ES-I3 (cell line): ENCODE measurements at regions not wholly inside any gene's neighbourhood (a gene's known extent, or its start where the extent isn't known, plus 50 kb on each side); places are given as distances from the start of the nearest gene placed in this dataset.
"Not testable (repeated sequence)": the region's sequence is repeated elsewhere in the genome, so short reads cannot be mapped to it uniquely, and the experiment has no call there.

ENCODE experiments used
- H3K36me3 ChIP-seq: 2 replicates; pipeline ENCODE4 v1.6.1; 2013; ENCODE audit warnings: mild to moderate bottlenecking, low read length, control low read depth, moderate library complexity; ENCODE audit not compliant: insufficient read depth
- H3K4me1 ChIP-seq: 2 replicates; pipeline ENCODE4 v1.6.1; 2013; ENCODE audit warnings: mild to moderate bottlenecking, control low read depth, low read length; ENCODE audit not compliant: insufficient read depth
- H3K9ac ChIP-seq: 2 replicates; pipeline ENCODE4 v1.6.1; 2013; ENCODE audit warnings: low read depth, mild to moderate bottlenecking, low read length, moderate library complexity
- H3K9me3 ChIP-seq: 2 replicates; pipeline ENCODE4 v1.6.1; 2013; ENCODE audit warnings: mild to moderate bottlenecking, low read length, moderate library complexity; ENCODE audit not compliant: control insufficient read depth, insufficient read depth

DNA sequence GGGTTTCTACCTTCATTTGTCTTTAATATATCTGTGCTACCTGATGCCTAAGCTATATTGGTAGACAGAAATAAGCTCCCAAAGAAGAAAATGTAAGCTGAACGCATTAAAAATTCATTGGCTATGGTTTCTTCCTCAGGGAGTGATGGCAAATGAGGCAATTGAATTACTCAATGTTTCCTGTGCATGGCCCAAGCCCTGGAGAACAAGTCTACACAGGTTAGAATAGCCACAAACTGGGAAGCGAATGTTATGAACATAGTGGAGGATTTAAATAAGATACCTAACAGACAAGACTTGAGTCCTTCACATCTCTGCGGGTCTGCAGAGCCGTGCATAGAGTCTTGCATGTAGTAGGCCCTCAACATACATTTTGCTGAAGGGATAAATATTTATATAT lies 350.3 kb downstream of the RWDD3 start:
- H3K36me3 ChIP-seq = no peaks in the 10 kb centered on the region
- H3K9ac ChIP-seq = no peak overlapping the region
- peaks cover 17% of the 10 kb centered on the region; the same call in 1 of the 2 replicates for H3K4me1 ChIP-seq
- no peaks in the 10 kb centered on the region for H3K9me3 ChIP-seq

- Histone ChIP-seq H3K9ac (no peak overlapping the region), H3K4me1 (no peaks in the 10 kb centered on the region), H3K36me3 (no peaks in the 10 kb centered on the region), H3K9me3 (no peaks in the 10 kb centered on the region)
These were observed 370.8 kb downstream of the RWDD3 start for GRCh38 chr1:95604771-95605170.

DNA sequence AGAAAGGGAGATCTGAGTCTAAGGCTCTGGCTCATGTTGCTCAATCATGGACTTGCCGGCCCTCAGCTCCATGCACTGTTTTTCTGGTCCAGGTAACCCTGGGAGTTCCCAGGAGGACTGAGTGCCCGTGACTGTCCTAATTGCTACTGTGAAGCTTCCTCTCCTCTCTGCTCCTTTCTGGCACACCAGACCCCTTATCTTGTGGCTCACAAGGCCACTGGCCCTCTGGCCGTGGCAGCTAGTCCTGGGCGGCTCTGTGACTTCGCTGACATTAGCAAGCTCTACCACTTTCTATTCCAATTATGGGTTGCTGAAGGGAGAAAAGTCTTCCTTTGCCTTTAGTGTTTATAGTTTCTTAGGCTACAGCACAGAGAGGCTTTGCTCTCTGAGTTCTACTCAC lies 380.2 kb downstream of the RWDD3 start:
- Histone ChIP-seq H3K9ac (no peak overlapping the region), H3K9me3 (no peaks in the 10 kb centered on the region), H3K4me1 (no peaks in the 10 kb centered on the region), H3K36me3 (no peaks in the 10 kb centered on the region)

- no peak overlapping the region for H3K9ac ChIP-seq
- no peaks in the 10 kb centered on the region for H3K9me3 ChIP-seq
- no peaks in the 10 kb centered on the region for H3K36me3 ChIP-seq
- H3K4me1 ChIP-seq = no peaks in the 10 kb centered on the region
These were observed 381.4 kb downstream of the RWDD3 start for GRCh38 chr1:95615421-95615820.

GRCh38 chr1:95620076-95620475 lies 386.1 kb downstream of the RWDD3 start:
- no peaks in the 10 kb centered on the region for H3K4me1 ChIP-seq
- no peaks in the 10 kb centered on the region for H3K36me3 ChIP-seq
- no peak overlapping the region for H3K9ac ChIP-seq
- no peaks in the 10 kb centered on the region for H3K9me3 ChIP-seq

GRCh38 chr1:95622609-95623008 lies 388.6 kb downstream of the RWDD3 start:
- no peaks in the 10 kb centered on the region for H3K9me3 ChIP-seq
- H3K9ac ChIP-seq = no peak overlapping the region
- H3K36me3 ChIP-seq = no peaks in the 10 kb centered on the region
- no peaks in the 10 kb centered on the region for H3K4me1 ChIP-seq

DNA sequence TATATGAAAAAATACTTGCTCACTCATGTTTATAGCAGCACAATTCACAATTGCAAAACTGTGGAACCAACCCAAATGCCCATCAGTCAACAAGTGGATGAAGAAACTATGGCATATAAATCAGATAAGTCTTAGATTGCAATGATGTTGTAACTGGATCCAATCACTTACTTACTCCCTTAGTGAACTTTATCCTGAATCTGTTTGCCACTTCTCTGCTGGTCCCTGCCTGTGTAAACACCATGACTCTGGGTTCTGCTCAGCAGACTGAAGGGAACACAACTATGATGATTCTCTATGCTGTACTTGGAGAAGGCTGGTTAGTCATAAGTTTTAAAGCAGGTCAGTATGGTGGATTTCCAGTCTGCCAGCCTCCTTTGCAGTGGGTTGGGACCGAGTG lies 391.2 kb downstream of the RWDD3 start:
- Histone ChIP-seq H3K4me1 (no peaks in the 10 kb centered on the region), H3K36me3 (no peaks in the 10 kb centered on the region), H3K9me3 (no peaks in the 10 kb centered on the region), H3K9ac (no peak overlapping the region)

- Histone ChIP-seq H3K9ac (no peak overlapping the region), H3K4me1 (no peaks in the 10 kb centered on the region), H3K36me3 (no peaks in the 10 kb centered on the region), H3K9me3 (no peaks in the 10 kb centered on the region)
These were observed 393.2 kb downstream of the RWDD3 start for GRCh38 chr1:95627244-95627643.

DNA sequence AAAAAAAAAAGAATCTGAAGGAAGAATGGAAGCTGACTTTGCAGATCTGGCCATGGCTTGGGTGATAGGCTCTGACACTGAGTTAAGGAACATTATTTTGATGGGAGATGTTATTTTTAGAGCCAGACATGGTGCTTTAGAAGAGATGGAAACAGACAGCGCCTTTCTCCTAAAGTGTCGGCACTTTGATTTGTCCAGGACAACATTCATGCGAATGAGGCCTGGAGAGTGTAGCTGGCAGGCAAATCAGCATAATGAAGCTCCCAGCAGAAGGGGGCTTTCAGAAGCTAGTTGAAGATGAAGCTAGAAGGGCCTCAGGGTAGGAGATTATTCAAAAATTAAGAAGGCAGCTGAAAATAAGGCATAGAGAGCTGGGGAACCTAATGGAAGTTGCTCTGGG lies 397.7 kb downstream of the RWDD3 start:
- Histone ChIP-seq H3K4me1 (no peaks in the 10 kb centered on the region), H3K9me3 (no peaks in the 10 kb centered on the region), H3K9ac (no peak overlapping the region), H3K36me3 (no peaks in the 10 kb centered on the region)

DNA sequence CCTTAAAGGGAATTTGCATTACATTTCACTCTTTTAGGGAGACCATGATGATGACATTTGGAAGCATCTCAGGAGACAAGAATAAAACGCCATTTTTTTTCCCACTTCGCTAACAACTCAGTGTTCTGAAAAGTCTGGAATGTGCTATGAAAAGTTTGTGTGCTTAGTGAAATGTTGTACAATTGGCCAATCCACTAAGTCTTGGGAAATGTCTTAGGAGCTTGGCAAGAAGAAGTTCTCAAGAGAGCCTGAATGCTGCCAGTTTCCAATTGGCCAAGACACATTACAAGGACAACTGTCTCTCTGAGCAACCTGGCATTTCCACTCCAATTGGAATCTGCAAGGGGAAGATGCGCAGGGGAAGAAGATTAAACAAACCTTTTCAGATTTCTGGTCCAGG lies 401.8 kb downstream of the RWDD3 start:
- H3K36me3 ChIP-seq = no peaks in the 10 kb centered on the region
- H3K9ac ChIP-seq = no peak overlapping the region
- no peaks in the 10 kb centered on the region for H3K9me3 ChIP-seq
- H3K4me1 ChIP-seq = no peaks in the 10 kb centered on the region

DNA sequence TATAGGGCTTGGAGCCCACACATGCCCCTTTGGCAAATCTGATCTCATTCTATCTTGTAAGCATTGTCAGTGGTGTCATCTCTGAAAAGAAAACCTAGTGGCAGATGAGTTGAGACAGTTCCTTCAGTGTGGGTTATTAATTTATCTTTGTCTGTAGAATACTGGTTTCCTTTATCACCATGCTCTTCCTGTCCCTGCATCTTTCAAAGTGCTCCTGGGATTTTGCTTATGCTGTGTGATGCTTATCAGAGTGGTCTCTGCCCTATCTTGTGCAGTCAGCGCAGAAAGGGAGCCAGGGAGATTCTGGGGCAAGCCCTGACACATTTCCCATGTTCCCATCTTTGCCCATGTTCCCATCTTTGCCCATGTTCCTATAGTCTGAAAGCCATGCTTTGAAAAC lies 402.9 kb downstream of the RWDD3 start:
- H3K36me3 ChIP-seq = no peaks in the 10 kb centered on the region
- H3K4me1 ChIP-seq = no peaks in the 10 kb centered on the region
- H3K9ac ChIP-seq = no peak overlapping the region
- H3K9me3 ChIP-seq = no peaks in the 10 kb centered on the region

DNA sequence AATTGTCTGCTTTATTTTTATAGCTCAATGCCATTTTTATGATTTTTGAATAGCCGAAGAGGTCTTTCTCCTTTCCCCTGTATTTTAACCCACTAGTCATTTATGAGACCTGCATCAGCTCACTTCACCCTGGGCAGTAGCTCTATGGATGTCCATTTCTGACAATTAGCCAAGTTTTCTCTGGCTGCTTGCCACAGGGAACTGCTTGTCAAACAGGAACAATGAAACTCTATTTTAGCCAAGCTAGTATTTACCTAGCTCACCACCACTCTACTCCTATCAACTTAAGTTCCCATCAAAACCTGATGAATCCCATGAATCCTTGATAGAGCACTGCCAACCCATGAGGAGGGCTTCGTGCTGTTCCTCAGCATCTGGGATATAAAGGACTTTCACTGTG lies 406.7 kb downstream of the RWDD3 start:
- H3K9me3 ChIP-seq = no peaks in the 10 kb centered on the region
- no peak overlapping the region for H3K9ac ChIP-seq
- no peaks in the 10 kb centered on the region for H3K4me1 ChIP-seq
- H3K36me3 ChIP-seq = no peaks in the 10 kb centered on the region

DNA sequence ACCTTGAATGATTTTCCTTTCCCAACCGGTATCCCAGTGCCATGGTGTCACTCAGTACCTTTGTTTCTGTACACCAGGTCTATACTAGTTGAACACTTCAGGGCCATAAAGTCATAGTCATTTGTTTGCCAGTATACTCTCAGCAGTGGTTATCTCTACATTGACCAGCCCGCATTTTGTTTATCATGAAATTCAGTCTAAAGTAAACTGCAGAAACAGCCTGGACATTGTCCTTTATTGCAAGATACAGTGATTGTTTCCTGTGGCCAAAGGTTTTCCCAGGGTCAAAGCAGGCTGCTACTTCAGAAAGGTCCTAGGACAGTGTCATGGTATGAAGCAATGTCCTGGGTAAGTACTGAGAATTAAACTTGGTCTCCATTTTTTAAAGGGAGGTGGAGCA lies 407.4 kb downstream of the RWDD3 start:
- no peaks in the 10 kb centered on the region for H3K9me3 ChIP-seq
- no peaks in the 10 kb centered on the region for H3K36me3 ChIP-seq
- no peaks in the 10 kb centered on the region for H3K4me1 ChIP-seq
- no peak overlapping the region for H3K9ac ChIP-seq

DNA sequence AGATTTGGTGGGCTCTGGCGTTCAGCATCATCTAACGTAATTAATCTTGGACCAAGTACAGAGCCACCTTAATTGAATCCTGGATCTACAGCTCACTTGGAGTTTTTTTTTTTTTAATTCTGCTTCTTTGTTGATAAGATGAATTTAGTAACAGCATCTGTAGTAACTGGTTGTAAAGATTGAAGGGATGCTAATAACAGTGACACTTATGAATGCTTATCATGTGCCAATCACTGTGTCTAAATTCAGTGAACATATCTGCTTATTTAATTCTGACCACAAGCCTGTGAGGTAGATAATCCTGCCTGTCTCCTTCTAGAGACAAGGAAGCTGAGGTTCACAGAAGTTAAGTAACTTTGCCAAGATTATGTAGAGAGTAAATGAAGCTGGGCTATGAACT lies 408.0 kb downstream of the RWDD3 start:
- no peaks in the 10 kb centered on the region for H3K36me3 ChIP-seq
- H3K4me1 ChIP-seq = no peaks in the 10 kb centered on the region
- no peak overlapping the region for H3K9ac ChIP-seq
- H3K9me3 ChIP-seq = no peaks in the 10 kb centered on the region

- no peaks in the 10 kb centered on the region for H3K9me3 ChIP-seq
- no peak overlapping the region for H3K9ac ChIP-seq
- no peaks in the 10 kb centered on the region for H3K4me1 ChIP-seq
- no peaks in the 10 kb centered on the region for H3K36me3 ChIP-seq
These were observed 409.1 kb downstream of the RWDD3 start for GRCh38 chr1:95643071-95643470.

DNA sequence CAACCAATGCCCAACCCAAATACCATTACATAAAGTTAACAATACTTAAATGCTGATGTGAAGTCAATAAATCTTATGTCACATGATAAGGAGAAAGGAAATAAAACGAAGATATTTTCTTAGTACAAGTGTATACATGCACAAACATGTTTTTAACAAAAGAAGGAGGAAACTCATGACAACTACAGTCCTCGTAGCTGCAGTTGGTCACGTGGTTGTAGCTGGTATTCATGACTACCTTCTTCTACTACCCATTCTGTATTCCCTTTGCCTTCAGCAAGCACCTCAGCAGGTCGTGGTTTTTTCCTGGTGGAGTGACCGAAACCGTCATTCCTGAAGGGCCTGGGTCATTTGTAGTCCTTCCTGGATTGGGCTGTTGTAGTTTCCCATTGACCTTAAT lies 411.1 kb downstream of the RWDD3 start:
- H3K36me3 ChIP-seq, H3K4me1 ChIP-seq, H3K9me3 ChIP-seq, H3K9ac ChIP-seq: not testable (repeated sequence)
